K562 (cell line): ENCODE measurements at regions not wholly inside any gene's neighbourhood (a gene's known extent, or its start where the extent isn't known, plus 50 kb on each side); places are given as distances from the start of the nearest gene placed in this dataset.

Source experiments
- ATAC-seq: fragments of 200-7000 bp; cut with Tn5 transposase; 3 replicates; pipeline ENCODE4 v1.9.1; 2020; ENCODE audit warnings: moderate library complexity
- BruUV-seq: library from RNA; stranded (reverse); fragments of 400-500 nt; replicated peaks from 2 replicates; lab custom pipeline; 2021; lab: Mats Ljungman, UMichigan
- CTCF ChIA-PET: fragments of 300-600 bp; formaldehyde crosslinking; extraction: SDS; loops from one replicate; lab custom pipeline; 2021; ENCODE audit warnings: low intra/inter-chr PET ratio; lab: Yijun Ruan, JAX
- POLR2A ChIA-PET: fragments of 300-600, 350-650 bp; sonication (Branson Sonifier 250); formaldehyde crosslinking; extraction: SDS; loops from one replicate; lab custom pipeline; 2021; ENCODE audit warnings: antibody characterized with exemption, inconsistent platforms; lab: Yijun Ruan, JAX
- DNase-seq, 4 experiments: peaks; one replicate each; pipeline versions ENCODE4 v3.0.0 to v3.0.0-alpha.2; 2011 to 2018; ENCODE audit warnings: low spot score in 3 of 4, mixed read lengths in 3 of 4; ENCODE audit errors: extremely low read depth in 1 of 4
- FAIRE-seq: peaks from 2 replicates; lab custom pipeline; 2011; peaks lifted over from hg19 to GRCh38; lab: Jason Lieb, UNC
- H2AFZ ChIP-seq: 2 replicates; pipeline ENCODE4 v1.6.0; 2011; ENCODE audit warnings: low read depth, low read length, control low read depth, inconsistent platforms
- H3K27ac ChIP-seq: fragments of 200-600 bp; 3 replicates; pipeline ENCODE4 v1.8.0; 2011; ENCODE audit warnings: low read depth, mild to moderate bottlenecking, control low read depth, inconsistent platforms, low read length, moderate library complexity, mixed read lengths; ENCODE audit errors: extremely low read depth
- H3K27me3 ChIP-seq, 2 experiments: fragments of 300-600 bp in 1 of 2; 2 replicates in 1 of 2; 3 replicates in 1 of 2; pipeline versions ENCODE4 v1.6.0 to v1.8.0; 2011; ENCODE audit warnings: inconsistent platforms in 2 of 2, low read length in 2 of 2, mild to moderate bottlenecking in 1 of 2, mixed read lengths in 1 of 2, moderate library complexity in 1 of 2; ENCODE audit not compliant: control insufficient read depth in 2 of 2, insufficient read depth in 2 of 2
- H3K36me3 ChIP-seq: fragments of 300-600 bp; 3 replicates; pipeline ENCODE4 v1.8.0; 2011; ENCODE audit warnings: mild to moderate bottlenecking, low read length, inconsistent platforms; ENCODE audit not compliant: control insufficient read depth, insufficient read depth
- H3K4me1 ChIP-seq, 2 experiments: fragments of 200-600 bp in 1 of 2; replicated peaks in 1 of 2; 2 replicates in 1 of 2; 3 replicates in 1 of 2; pipeline versions ENCODE4 v1.5.1 to v1.8.0; 2011; ENCODE audit warnings: inconsistent platforms in 2 of 2, low read length in 2 of 2, mild to moderate bottlenecking in 1 of 2, mixed read lengths in 1 of 2, moderate library complexity in 1 of 2; ENCODE audit not compliant: control insufficient read depth in 2 of 2, insufficient read depth in 2 of 2
- H3K4me2 ChIP-seq: 2 replicates; pipeline ENCODE4 v1.6.1; 2011; ENCODE audit warnings: low read length, control low read depth, inconsistent platforms, mixed read lengths; ENCODE audit not compliant: insufficient read depth
- H3K4me3 ChIP-seq: fragments of 200-600 bp; sonication (generic), shearing (Covaris generic); 2 replicates; pipeline ENCODE4 v1.5.1; 2016; ENCODE audit warnings: control low read depth, inconsistent platforms
- H3K79me2 ChIP-seq: fragments of 200-600 bp; 3 replicates; pipeline ENCODE4 v1.8.0; 2011; ENCODE audit warnings: low read length, inconsistent platforms; ENCODE audit not compliant: control insufficient read depth, insufficient read depth
- H3K9ac ChIP-seq, 2 experiments: 2 replicates each; pipeline versions ENCODE4 v1.6.0 to v1.6.1; 2011; ENCODE audit warnings: low read depth in 2 of 2, low read length in 2 of 2, control low read depth in 1 of 2, inconsistent platforms in 1 of 2, mild to moderate bottlenecking in 1 of 2, mixed read lengths in 1 of 2; ENCODE audit not compliant: insufficient read depth in 1 of 2
- H3K9me1 ChIP-seq: one replicate; pipeline ENCODE4 v1.6.0; 2011; ENCODE audit warnings: inconsistent platforms, mild to moderate bottlenecking, low read length, moderate library complexity; ENCODE audit not compliant: control insufficient read depth, insufficient read depth
- H3K9me3 ChIP-seq: replicated peaks from 2 replicates; pipeline ENCODE4 v1.5.1; 2011; ENCODE audit warnings: low read depth, low read length, inconsistent platforms; ENCODE audit not compliant: control insufficient read depth, insufficient read depth
- H4K20me1 ChIP-seq: replicated peaks from 2 replicates; pipeline ENCODE4 v1.6.1; 2011; ENCODE audit warnings: low read length, inconsistent platforms, mixed read lengths; ENCODE audit not compliant: control insufficient read depth, insufficient read depth
- KLF6 ChIP-seq: fragments of 250-450 bp; sonication (Bioruptor Pico); IDR thresholded peaks from 2 replicates; pipeline ENCODE4 v1.4.0; 2020; ENCODE audit warnings: mild to moderate bottlenecking, moderate library complexity, borderline replicate concordance
- L3MBTL2 ChIP-seq: fragments of 450-650 bp; IDR thresholded peaks from 2 replicates; pipeline ENCODE4 v1.6.1; 2016; ENCODE audit warnings: mild to moderate bottlenecking, moderate library complexity
- USF2 ChIP-seq: sonication (generic); formaldehyde crosslinking; IDR thresholded peaks from 2 replicates; pipeline ENCODE4 v1.5.0; 2020; ENCODE audit warnings: missing genetic modification reagents
- ZBTB8A ChIP-seq: fragments of 450-650 bp; IDR thresholded peaks from 2 replicates; pipeline ENCODE4 v1.6.1; 2018; ENCODE audit warnings: mild to moderate bottlenecking, moderate library complexity; ENCODE audit not compliant: partially characterized antibody
- ZNF696 ChIP-seq: fragments of 250-450 bp; sonication (Bioruptor Pico); conservative IDR thresholded peaks from 2 replicates; pipeline ENCODE4 v1.4.0; 2020; ENCODE audit warnings: mild to moderate bottlenecking, moderate library complexity
- WGBS: fragments of 100-300 bp; shearing (Covaris generic); methylation state at CpG from one replicate; pipeline ENCODE4 v1.1.6; 2016; ENCODE audit warnings: low coverage, mixed read lengths; ENCODE audit not compliant: insufficient coverage; ENCODE audit errors: missing lambda C conversion rate; 5-methylcytosine and 5-hydroxymethylcytosine counted together
- in situ Hi-C: fragments of 300-500 bp; cut with MboI; formaldehyde crosslinking; loops from 4 replicates; pipeline ENCODE4 v1.15.0; 2018; ENCODE audit warnings: inconsistent platforms, mixed read lengths
- intact Hi-C: fragments of 100-400 bp; cut with micrococcal nuclease; formaldehyde crosslinking; loops from 2 replicates; pipeline ENCODE4 v1.14.2; 2022

- in situ Hi-C loops: no loop called here
- Histone ChIP-seq H3K27me3 (no peaks in the 10 kb centered on the region; a peak in 1 of 5 replicates), H3K9me1 (no peaks in the 10 kb centered on the region), H3K36me3 (no peaks in the 10 kb centered on the region), H3K9me3 (no peaks in the 10 kb centered on the region), H3K9ac (no peak overlapping the region), H3K4me3 (no peak overlapping the region), H4K20me1 (no peaks in the 10 kb centered on the region), H3K79me2 (no peaks in the 10 kb centered on the region), H2AFZ (no peak overlapping the region), H3K27ac (no peak overlapping the region), H3K4me2 (no peak overlapping the region), H3K4me1 (peaks cover 0 to 15% of the 10 kb centered on the region in 2 experiments; a peak in 3 of 5 replicates)
- intact Hi-C loops: no loop called here
- no TSS peak for BruUV-seq
- POLR2A ChIA-PET: interaction anchor here (1.2 kb wide), 1 partner anchor 9 kb away, joined by 3 read pairs; no protein-coding TSS in a partner anchor
- 2% methylated on average over 7 of the region's 7 CpGs for WGBS
- FAIRE-seq: no peak
- ATAC-seq: no peak
- TF ChIP-seq KLF6 (CRISPR knock-in tag): no peak
- no peak for TF ChIP-seq ZNF696 (CRISPR knock-in tag)
- TF ChIP-seq ZBTB8A: no peak
- no peak for TF ChIP-seq L3MBTL2
- TF ChIP-seq USF2 (CRISPR knock-in tag): peak; percentile 12; the same call in 1 of the 2 replicates
- no peak for DNase-seq
- CTCF ChIA-PET: no interaction called here
Observed at GRCh38 chr2:41905597-41906337, 142.1 kb upstream of the PKDCC start.
